ENCODE measurements at regions not wholly inside any gene's neighbourhood (a gene's known extent, or its start where the extent isn't known, plus 50 kb on each side); places are given as distances from the start of the nearest gene placed in this dataset.

DNA sequence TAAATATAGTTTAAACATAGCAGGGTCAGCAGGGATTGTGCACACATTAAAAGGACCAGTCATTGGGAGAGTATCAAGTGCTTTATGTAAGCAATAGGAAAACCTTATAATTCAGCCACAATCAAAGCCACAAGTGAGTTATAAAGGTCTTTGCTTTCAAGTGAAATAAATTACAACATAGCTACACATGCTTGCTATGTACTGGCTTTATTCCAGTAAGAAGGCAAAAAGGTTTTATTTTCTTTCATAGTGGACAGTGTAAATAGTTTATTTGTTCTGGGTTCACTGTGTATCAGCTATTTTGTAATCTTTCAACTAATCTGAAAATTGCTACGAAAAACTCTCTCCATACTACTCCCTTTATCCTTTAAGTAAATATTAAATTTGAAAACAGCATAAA is 691.4 kb downstream of the PCDH7 start:
- H3K36me3 ChIP-seq: no peaks in the 10 kb centered on the region
- intact Hi-C loops (cut with DNase I): no loop called here
- 29% methylated on average over 1 of the region's 1 CpG for WGBS
- peaks cover 6% of the 10 kb centered on the region for H3K4me1 ChIP-seq (replicated peaks)
- H3K27ac ChIP-seq: no peak overlapping the region
- TF ChIP-seq, protein P1, sequence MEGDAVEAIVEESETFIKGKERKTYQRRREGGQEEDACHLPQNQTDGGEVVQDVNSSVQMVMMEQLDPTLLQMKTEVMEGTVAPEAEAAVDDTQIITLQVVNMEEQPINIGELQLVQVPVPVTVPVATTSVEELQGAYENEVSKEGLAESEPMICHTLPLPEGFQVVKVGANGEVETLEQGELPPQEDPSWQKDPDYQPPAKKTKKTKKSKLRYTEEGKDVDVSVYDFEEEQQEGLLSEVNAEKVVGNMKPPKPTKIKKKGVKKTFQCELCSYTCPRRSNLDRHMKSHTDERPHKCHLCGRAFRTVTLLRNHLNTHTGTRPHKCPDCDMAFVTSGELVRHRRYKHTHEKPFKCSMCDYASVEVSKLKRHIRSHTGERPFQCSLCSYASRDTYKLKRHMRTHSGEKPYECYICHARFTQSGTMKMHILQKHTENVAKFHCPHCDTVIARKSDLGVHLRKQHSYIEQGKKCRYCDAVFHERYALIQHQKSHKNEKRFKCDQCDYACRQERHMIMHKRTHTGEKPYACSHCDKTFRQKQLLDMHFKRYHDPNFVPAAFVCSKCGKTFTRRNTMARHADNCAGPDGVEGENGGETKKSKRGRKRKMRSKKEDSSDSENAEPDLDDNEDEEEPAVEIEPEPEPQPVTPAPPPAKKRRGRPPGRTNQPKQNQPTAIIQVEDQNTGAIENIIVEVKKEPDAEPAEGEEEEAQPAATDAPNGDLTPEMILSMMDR (IDR thresholded peaks at IDR 0.05): no peak
- no peak for TF ChIP-seq POLR2A (IDR thresholded peaks at IDR 0.05)
- TF ChIP-seq POLR2AphosphoS5 (IDR thresholded peaks at IDR 0.05): no peak
- no peaks in the 10 kb centered on the region for H3K27me3 ChIP-seq (replicated peaks; ENCODE audit: insufficient read depth)
- DNase-seq (ENCODE audit: low spot score): no peak
- no peaks in the 10 kb centered on the region for H3K9me3 ChIP-seq
- no peak overlapping the region for H3K4me3 ChIP-seq

DNA sequence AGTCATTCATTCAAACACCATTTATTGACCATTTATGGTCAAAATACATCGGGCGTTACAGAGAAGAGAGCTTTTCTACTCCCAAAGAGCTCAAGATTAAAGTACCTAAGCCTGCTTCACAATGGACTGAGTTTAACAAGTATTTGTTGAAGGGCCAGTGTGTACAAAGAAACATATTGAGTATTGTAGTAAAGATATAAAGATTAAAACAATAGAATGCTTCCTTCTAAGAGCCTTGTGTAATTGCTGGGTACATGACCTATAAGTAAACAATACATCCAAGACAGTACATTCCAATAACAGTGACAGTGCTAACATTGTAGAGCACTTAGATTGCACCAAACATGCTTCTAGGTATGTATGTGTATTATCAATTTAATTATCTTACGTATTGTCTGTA is 695.5 kb downstream of the PCDH7 start:
- WGBS: 48% methylated on average over 3 of the region's 3 CpGs
- TF ChIP-seq, protein P1 (IDR thresholded peaks at IDR 0.05): no peak
- TF ChIP-seq POLR2AphosphoS5 (IDR thresholded peaks at IDR 0.05): peak; percentile 53
- Histone ChIP-seq H3K36me3 (no peaks in the 10 kb centered on the region), H3K27me3 (replicated peaks; ENCODE audit: insufficient read depth) (no peaks in the 10 kb centered on the region), H3K27ac (no peak overlapping the region), H3K4me1 (replicated peaks) (peaks cover 6% of the 10 kb centered on the region), H3K4me3 (no peak overlapping the region), H3K9me3 (no peaks in the 10 kb centered on the region)
- DNase-seq (ENCODE audit: low spot score): no peak
- intact Hi-C loops (cut with DNase I): no loop called here

GRCh38 chr4:31416498-31416897 is 696.3 kb downstream of the PCDH7 start:
- H3K4me1 ChIP-seq (replicated peaks): peaks cover 2% of the 10 kb centered on the region
- no peaks in the 10 kb centered on the region for H3K9me3 ChIP-seq
- no peak for DNase-seq (ENCODE audit: low spot score)
- TF ChIP-seq, protein P1 (IDR thresholded peaks at IDR 0.05): no peak
- no peak for TF ChIP-seq POLR2A (IDR thresholded peaks at IDR 0.05)
- TF ChIP-seq POLR2AphosphoS5 (IDR thresholded peaks at IDR 0.05): no peak
- 89% methylated on average over 7 of the region's 7 CpGs for WGBS
- H3K27ac ChIP-seq: no peak overlapping the region
- no peaks in the 10 kb centered on the region for H3K36me3 ChIP-seq
- no peak overlapping the region for H3K4me3 ChIP-seq
- intact Hi-C loops (cut with DNase I): no loop called here
- H3K27me3 ChIP-seq (replicated peaks; ENCODE audit: insufficient read depth): no peaks in the 10 kb centered on the region

DNA sequence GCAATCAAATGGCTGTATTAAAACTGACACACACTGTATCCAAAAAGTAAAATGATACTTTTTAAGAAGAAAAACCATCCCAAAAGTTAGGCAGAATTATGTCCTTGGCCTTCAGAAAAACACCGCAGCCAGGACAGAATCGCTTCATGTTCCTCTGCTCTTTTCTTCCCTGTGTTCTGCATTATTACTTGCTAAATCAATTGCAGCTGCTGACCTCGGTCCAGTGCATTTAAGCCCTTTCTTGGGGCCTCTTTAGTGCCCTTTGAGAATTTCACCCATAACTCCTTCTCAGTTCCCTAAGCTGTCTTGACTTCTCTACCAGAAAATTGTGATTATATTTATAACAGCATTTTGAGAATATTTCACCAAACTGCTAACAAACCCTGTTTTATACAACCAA is 696.9 kb downstream of the PCDH7 start:
- DNase-seq (ENCODE audit: low spot score): no peak
- no peaks in the 10 kb centered on the region for H3K9me3 ChIP-seq
- WGBS: 73% methylated on average over 3 of the region's 3 CpGs
- intact Hi-C loops (cut with DNase I): no loop called here
- TF ChIP-seq, protein P1 (IDR thresholded peaks at IDR 0.05): no peak
- TF ChIP-seq POLR2A (IDR thresholded peaks at IDR 0.05) (no peak), POLR2AphosphoS5 (IDR thresholded peaks at IDR 0.05) (no peak)
- no peak overlapping the region for H3K4me3 ChIP-seq
- no peaks in the 10 kb centered on the region for H3K36me3 ChIP-seq
- no peaks in the 10 kb centered on the region for H3K4me1 ChIP-seq (replicated peaks)
- no peaks in the 10 kb centered on the region for H3K27me3 ChIP-seq (replicated peaks; ENCODE audit: insufficient read depth)
- H3K27ac ChIP-seq: no peak overlapping the region

DNA sequence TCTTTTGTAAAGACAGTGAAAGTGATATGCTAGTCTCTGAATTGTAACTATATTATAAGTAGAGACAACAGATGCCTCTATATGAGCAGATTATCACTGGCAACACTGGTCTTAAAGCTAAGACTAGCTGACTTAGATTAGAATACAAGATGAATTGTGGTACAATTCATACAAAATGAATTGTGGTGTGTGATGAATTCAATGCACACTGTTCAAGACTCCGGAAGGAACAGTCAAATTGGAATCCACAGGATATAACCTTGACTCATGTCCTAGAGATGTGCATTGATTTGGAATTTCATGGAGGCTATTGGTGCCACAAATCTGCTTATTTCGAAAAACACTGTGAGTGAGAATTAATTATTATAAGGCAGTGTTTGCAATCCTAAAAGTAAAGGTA is 701.8 kb downstream of the PCDH7 start:
- no peak overlapping the region for H3K4me3 ChIP-seq
- H3K36me3 ChIP-seq: no peaks in the 10 kb centered on the region
- TF ChIP-seq POLR2AphosphoS5 (IDR thresholded peaks at IDR 0.05) (no peak), POLR2A (IDR thresholded peaks at IDR 0.05) (no peak)
- TF ChIP-seq, protein P1 (IDR thresholded peaks at IDR 0.05): no peak
- H3K9me3 ChIP-seq: no peaks in the 10 kb centered on the region
- H3K27me3 ChIP-seq (replicated peaks; ENCODE audit: insufficient read depth): no peaks in the 10 kb centered on the region
- intact Hi-C loops (cut with DNase I): no loop called here
- H3K4me1 ChIP-seq (replicated peaks): no peaks in the 10 kb centered on the region
- no peak overlapping the region for H3K27ac ChIP-seq
- DNase-seq (ENCODE audit: low spot score): no peak
- WGBS: 93% methylated on average over 2 of the region's 2 CpGs
